A673 (cell line): ENCODE measurements at regions not wholly inside any gene's neighbourhood (a gene's known extent, or its start where the extent isn't known, plus 50 kb on each side); places are given as distances from the start of the nearest gene placed in this dataset.

ENCODE experiments used
- BruUV-seq: library from RNA; stranded (reverse); fragments of 400-500 nt; replicated peaks from 2 replicates; lab custom pipeline; 2021; lab: Mats Ljungman, UMichigan
- CTCF ChIA-PET: fragments of 300-600 bp; sonication (Branson Sonifier 250); formaldehyde crosslinking; loops from one replicate; lab custom pipeline; 2022; ENCODE audit warnings: antibody characterized with exemption; lab: Charles Lee
- POLR2A ChIA-PET: fragments of 300-600 bp; sonication (Branson Sonifier 250); formaldehyde crosslinking; loops from one replicate; lab custom pipeline; 2022; ENCODE audit warnings: antibody characterized with exemption; ENCODE audit not compliant: low non-redundant PET; lab: Charles Lee
- DNase-seq: peaks from one replicate; pipeline ENCODE4 v3.0.0-alpha.2; 2015; ENCODE audit warnings: low spot score
- H3K27ac ChIP-seq: fragments of 200-600 bp; sonication (generic); 2 replicates; pipeline ENCODE4 v1.5.1; 2016; ENCODE audit warnings: mixed run types, low read depth, mild to moderate bottlenecking, mixed read lengths, antibody characterized with exemption, low read length; ENCODE audit not compliant: poor library complexity, severe bottlenecking
- H3K27me3 ChIP-seq: fragments of 200-600 bp; sonication (generic); replicated peaks from 2 replicates; pipeline ENCODE4 v1.6.1; 2017; ENCODE audit warnings: mixed run types, low read depth, mild to moderate bottlenecking, mixed read lengths, antibody characterized with exemption, low read length; ENCODE audit not compliant: insufficient read depth, poor library complexity
- H3K36me3 ChIP-seq: fragments of 200-600 bp; sonication (generic); 2 replicates; pipeline ENCODE4 v1.6.1; 2016; ENCODE audit warnings: mixed run types, mild to moderate bottlenecking, mixed read lengths, antibody characterized with exemption, low read length; ENCODE audit not compliant: insufficient read depth, poor library complexity, severe bottlenecking
- H3K4me1 ChIP-seq: fragments of 200-600 bp; sonication (generic); 2 replicates; pipeline ENCODE4 v1.6.1; 2017; ENCODE audit warnings: mixed run types, mild to moderate bottlenecking, mixed read lengths, antibody characterized with exemption, low read length; ENCODE audit not compliant: insufficient read depth, poor library complexity, severe bottlenecking
- H3K4me3 ChIP-seq: fragments of 200-600 bp; sonication (generic); 2 replicates; pipeline ENCODE4 v1.5.1; 2016; ENCODE audit warnings: low read depth, mixed run types, mild to moderate bottlenecking, mixed read lengths, low read length; ENCODE audit not compliant: poor library complexity, severe bottlenecking
- H3K9me3 ChIP-seq: fragments of 200-600 bp; sonication (generic); 2 replicates; pipeline ENCODE4 v1.6.1; 2016; ENCODE audit warnings: mixed run types, low read depth, mild to moderate bottlenecking, mixed read lengths, antibody characterized with exemption, low read length; ENCODE audit not compliant: poor library complexity, severe bottlenecking
- EZH2 ChIP-seq: fragments of 200-600 bp; sonication (generic); IDR thresholded peaks from 2 replicates; pipeline ENCODE4 v1.6.1; 2017; ENCODE audit warnings: borderline replicate concordance, low read depth, mild to moderate bottlenecking, mixed read lengths, antibody characterized with exemption, low read length; ENCODE audit not compliant: poor library complexity, severe bottlenecking
- intact Hi-C: fragments of 100-400 bp; cut with micrococcal nuclease; formaldehyde crosslinking; loops from one replicate; pipeline ENCODE4 v1.10.0; 2022; ENCODE audit not compliant: unreplicated experiment
- TF ChIP-seq, protein P1 (sequence below): fragments of 300-800, 200-600 bp; sonication (generic); conservative IDR thresholded peaks from 2 replicates; pipeline ENCODE4 v1.5.1; 2017; ENCODE audit warnings: low read depth, mild to moderate bottlenecking, antibody characterized with exemption, low read length, moderate library complexity, mixed read lengths

DNA sequence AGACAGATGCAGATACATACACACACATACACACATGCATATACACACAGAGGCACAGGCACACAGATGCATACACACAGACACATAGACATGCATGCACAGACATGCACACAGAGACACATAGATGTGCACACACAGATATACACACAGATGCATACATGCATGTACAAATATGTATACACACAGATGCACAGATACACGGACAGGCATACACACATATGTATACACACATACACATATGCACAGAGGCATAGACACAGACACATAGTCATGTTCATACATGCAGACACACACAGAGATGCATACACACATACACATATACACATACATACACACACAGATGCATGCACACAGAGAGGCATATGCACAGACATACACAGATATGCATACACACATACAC, 437.3 kb upstream of the SMIM21 start:
- Histone ChIP-seq H3K4me3 (no peak overlapping the region), H3K27me3 (no peaks in the 10 kb centered on the region), H3K4me1 (no peaks in the 10 kb centered on the region), H3K27ac (no peak overlapping the region), H3K9me3 (no peaks in the 10 kb centered on the region), H3K36me3 (no peaks in the 10 kb centered on the region)
- ChIA-PET POLR2A (no interaction called here), CTCF (no interaction called here)
- BruUV-seq = no TSS peak
- intact Hi-C loops = no loop called here
- DNase-seq = no peak
- TF ChIP-seq, protein P1, sequence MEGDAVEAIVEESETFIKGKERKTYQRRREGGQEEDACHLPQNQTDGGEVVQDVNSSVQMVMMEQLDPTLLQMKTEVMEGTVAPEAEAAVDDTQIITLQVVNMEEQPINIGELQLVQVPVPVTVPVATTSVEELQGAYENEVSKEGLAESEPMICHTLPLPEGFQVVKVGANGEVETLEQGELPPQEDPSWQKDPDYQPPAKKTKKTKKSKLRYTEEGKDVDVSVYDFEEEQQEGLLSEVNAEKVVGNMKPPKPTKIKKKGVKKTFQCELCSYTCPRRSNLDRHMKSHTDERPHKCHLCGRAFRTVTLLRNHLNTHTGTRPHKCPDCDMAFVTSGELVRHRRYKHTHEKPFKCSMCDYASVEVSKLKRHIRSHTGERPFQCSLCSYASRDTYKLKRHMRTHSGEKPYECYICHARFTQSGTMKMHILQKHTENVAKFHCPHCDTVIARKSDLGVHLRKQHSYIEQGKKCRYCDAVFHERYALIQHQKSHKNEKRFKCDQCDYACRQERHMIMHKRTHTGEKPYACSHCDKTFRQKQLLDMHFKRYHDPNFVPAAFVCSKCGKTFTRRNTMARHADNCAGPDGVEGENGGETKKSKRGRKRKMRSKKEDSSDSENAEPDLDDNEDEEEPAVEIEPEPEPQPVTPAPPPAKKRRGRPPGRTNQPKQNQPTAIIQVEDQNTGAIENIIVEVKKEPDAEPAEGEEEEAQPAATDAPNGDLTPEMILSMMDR = no peak
- no peak for TF ChIP-seq EZH2

DNA sequence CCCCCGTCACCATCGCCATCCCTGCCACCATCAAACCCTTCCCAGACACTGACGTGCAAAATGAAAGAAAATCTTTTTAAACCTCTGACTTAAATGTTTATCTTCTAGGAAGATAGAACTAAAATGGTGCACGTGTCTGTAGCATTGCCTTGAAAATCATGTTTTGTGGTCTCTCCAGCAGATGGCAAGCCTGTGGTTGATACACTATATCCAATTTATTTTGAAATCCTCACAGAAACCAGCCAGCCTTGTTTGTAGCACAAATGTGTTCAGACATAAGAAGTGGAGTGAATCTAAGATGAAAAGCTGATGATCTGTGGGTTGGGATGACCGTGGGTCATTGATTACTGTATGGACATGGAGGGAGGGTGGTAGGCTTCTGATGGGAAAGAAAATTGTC, 436.2 kb upstream of the SMIM21 start:
- H3K4me1 ChIP-seq = no peaks in the 10 kb centered on the region
- ChIA-PET POLR2A (no interaction called here), CTCF (no interaction called here)
- TF ChIP-seq, protein P1 = no peak
- TF ChIP-seq EZH2 = no peak
- BruUV-seq = no TSS peak
- H3K4me3 ChIP-seq = no peak overlapping the region
- no peaks in the 10 kb centered on the region for H3K36me3 ChIP-seq
- H3K27ac ChIP-seq = no peak overlapping the region
- H3K9me3 ChIP-seq = no peaks in the 10 kb centered on the region
- intact Hi-C loops = no loop called here
- no peaks in the 10 kb centered on the region for H3K27me3 ChIP-seq
- no peak for DNase-seq

DNA sequence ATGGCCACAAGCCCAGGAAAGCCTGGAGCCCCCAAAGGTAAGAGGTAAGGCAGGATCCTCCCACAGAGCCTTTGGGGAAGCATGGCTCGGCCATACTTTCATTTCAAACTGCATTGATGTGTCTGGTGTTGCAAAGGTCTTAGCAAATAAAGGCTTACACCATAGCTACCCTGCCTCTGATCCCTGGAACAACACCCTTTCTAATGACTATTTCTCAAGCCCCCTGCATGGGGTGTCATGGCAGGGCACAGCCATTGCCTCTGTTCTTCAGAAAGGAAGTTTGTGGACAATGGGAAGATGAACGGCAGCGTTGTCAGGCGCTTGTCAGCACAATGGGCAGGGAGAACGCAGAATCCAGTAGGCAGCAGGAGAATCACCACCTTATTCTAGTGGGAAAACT, 435.0 kb upstream of the SMIM21 start:
- H3K36me3 ChIP-seq = no peaks in the 10 kb centered on the region
- intact Hi-C loops = no loop called here
- no peak for DNase-seq
- no peaks in the 10 kb centered on the region for H3K27me3 ChIP-seq
- no TSS peak for BruUV-seq
- H3K4me3 ChIP-seq = no peak overlapping the region
- CTCF ChIA-PET = interaction anchor here (0.6 kb wide), 1 partner anchor 883 kb away, joined by 4 read pairs; no protein-coding TSS in a partner anchor
- no peaks in the 10 kb centered on the region for H3K4me1 ChIP-seq
- no peaks in the 10 kb centered on the region for H3K9me3 ChIP-seq
- POLR2A ChIA-PET = no interaction called here
- H3K27ac ChIP-seq = no peak overlapping the region
- TF ChIP-seq EZH2 = no peak
- TF ChIP-seq, protein P1 = no peak
